NOMO-1 treated with DMSO at 0.1 percent for 48 hours (cell line): ENCODE measurements at regions not wholly inside any gene's neighbourhood (a gene's known extent, or its start where the extent isn't known, plus 50 kb on each side); places are given as distances from the start of the nearest gene placed in this dataset.
"Not testable (repeated sequence)": the region's sequence is repeated elsewhere in the genome, so short reads cannot be mapped to it uniquely, and the experiment has no call there.

Experiments
- DNase-seq: peaks from one replicate; lab custom pipeline; 2025; ENCODE audit not compliant: unreplicated experiment; lab: John Stamatoyannopoulos, UW

DNA sequence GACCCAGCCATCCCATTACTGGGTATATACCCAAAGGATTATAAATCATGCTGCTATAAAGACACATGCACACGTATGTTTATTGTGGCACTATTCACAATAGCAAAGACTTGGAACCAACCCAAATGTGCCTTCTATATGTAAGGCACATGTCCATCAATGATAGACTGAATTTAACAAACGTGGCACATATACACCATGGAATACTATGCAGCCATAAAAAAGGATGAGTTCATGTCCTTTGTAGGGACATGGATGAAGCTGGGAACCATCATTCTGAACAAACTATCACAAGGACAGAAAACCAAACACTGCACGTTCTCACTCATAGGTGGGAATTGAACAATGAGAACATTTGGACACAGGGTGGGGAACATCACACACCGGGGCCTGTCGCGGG, 92.1 kb downstream of the TRIM27 start:
- not testable (repeated sequence) for DNase-seq

DNA sequence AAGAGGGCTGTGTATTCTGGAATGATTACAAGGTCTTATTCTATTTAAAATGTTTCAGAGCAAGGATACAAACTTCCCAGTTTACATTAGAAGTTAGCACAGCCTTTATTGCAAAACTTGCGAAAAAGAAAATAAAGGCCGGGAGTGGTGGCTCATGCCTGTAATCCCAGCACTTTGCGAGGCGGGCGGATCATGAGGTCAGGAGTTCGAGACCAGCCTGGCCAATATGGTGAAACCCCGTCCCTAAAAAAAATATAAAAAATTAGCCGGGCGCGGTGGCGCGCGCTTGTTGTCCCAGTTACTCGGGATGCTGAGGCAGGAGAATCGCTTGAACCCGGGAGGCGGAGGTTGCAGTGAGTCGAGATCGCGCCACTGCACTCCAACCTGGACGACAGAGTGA, 87.1 kb downstream of the TRIM27 start:
- not testable (repeated sequence) for DNase-seq

DNA sequence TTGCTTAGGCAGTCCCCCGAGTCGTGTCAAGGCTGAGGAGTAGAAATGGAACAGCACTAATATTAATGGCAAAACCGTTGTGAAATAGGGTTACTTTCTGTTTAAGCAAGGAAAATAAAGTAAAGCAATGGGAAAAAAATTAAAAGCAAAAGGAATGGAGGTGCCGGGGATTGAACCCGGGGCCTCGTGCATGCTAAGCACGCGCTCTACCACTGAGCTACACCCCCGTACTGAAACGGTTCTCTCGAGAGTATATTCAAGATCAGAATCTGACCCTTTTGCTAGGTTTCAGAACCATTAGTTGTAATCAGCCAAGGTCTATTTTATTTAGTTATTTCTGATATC, 85.5 kb downstream of the TRIM27 start:
- peak; percentile 62 for DNase-seq

DNA sequence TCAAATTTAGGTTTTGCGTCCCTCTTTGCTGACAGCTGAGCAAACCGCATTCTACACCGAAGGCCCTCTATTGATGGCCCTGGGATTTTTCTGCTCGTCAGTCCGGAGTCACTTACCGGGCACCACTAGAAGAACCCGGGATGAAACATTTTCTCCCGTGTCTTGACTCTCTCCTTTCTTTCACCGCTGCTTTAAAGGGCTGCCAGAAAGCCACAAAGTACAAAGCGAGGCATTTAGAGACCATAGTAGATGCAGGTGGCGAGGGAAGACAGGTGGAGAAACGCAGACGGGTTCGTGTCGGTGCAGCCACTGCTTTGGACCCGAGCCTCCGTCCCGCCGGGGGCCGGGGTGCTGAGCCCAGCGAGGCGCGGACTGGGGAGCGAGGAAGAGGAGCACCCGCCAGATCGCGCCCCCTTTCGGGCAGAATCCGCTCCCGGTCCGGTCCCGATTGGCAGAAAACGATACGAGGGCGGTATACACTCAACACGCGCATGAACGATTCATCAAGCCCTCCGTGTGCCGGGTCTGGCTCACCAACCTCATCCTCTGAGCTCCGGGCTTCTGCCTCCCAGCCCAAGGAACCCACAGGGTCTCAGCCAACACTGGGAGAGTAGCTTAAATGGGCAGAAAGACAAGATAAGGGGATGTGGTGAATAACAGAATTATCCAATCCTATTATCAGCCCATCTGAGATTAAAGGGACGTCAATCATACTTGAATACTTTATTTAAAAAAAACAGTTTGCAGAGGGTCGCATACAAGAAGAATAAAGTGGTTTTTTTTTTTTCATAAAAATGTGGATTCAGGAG, 84.9 kb downstream of the TRIM27 start:
- DNase-seq = peak; percentile 64

DNA sequence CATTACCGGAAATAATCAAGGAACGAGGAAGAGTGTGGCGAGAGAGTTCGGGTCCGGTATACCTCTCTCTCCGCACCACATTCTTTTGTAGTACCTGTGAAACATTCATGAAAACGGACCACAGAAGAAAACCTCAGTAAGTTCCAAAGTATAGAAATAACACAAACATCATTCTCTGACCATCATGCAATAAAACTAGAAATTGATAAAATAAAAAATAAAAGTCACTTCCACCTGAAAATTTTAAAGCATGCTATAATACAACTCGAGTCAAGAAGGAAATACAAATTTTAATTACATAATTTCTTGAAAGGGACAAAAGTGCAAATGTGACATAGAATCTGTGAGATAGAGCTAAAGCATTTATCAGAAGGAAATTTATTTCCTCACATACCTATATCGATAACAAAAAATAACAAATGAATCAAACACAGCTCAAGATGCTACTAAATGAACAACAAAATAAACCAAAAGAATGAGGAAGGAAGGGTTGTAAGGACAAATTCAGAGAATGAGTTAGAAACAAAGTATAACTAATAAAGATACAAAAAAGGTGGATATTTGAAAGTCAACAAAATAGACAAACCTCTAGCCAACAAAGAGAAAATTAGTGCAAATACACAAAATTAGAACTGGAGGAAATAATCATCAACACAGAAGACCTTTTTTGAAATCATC, 84.2 kb downstream of the TRIM27 start:
- no peak for DNase-seq

DNA sequence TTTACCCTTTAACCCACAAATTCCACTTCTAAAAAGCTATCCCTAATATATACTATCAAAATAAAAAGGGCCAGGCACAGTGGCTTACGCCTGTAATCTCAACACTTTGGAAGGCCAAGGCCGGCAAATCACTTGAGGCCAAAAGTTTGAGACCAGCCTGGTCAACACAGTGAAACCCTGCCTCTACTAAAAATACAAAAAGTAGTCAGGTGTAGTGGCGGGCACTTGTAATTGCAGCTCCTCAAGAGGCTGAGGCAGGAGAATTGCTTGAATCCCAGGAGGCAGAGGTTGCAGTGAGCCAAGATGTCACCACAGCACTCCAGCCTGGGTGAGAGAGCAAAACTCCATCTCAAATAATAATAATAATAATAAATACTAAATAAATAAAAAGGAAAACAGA, 82.5 kb downstream of the TRIM27 start:
- DNase-seq = no peak

DNA sequence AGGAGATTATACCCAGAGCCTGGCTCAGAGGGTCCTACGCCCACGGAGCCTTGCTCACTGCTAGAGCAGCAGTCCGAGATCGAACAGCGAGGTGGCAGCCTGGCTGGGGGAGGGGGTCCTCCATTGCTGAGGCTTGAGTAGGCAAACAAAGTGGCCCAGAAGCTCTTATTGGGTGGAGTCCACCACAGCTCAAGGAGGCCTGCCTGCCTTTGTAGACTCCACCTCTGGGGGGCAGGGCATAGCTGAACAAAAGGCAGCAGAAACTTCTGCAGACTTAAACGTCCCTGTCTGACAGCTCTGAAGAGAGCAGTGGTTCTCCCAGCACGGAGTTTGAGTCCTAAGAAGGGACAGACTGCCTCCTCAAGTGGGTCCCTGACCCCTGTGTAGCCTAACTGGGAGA, 75.0 kb downstream of the TRIM27 start:
- peak; percentile 38 for DNase-seq
